Ishikawa (cell line): ENCODE measurements at regions not wholly inside any gene's neighbourhood (a gene's known extent, or its start where the extent isn't known, plus 50 kb on each side); places are given as distances from the start of the nearest gene placed in this dataset.

Source experiments
- CEBPB ChIP-seq: IDR thresholded peaks from 2 replicates; pipeline ENCODE4 v1.6.1; 2012
- CREB1 ChIP-seq: IDR thresholded peaks from 2 replicates; pipeline ENCODE4 v1.6.1; 2012; ENCODE audit warnings: low read depth
- EGR1 ChIP-seq: IDR thresholded peaks from 2 replicates; pipeline ENCODE4 v1.6.1; 2012
- EP300 ChIP-seq: IDR thresholded peaks from 2 replicates; pipeline ENCODE4 v1.6.1; 2012; ENCODE audit warnings: borderline replicate concordance
- FOXM1 ChIP-seq: IDR thresholded peaks from 2 replicates; pipeline ENCODE4 v1.6.1; 2012; ENCODE audit warnings: low read depth, borderline replicate concordance
- NFIC ChIP-seq: IDR thresholded peaks from 2 replicates; pipeline ENCODE4 v1.6.1; 2012
- RAD21 ChIP-seq: IDR thresholded peaks from 2 replicates; pipeline ENCODE4 v1.6.1; 2012; ENCODE audit warnings: low read depth
- TAF1 ChIP-seq: IDR thresholded peaks from 2 replicates; pipeline ENCODE4 v1.6.1; 2012; ENCODE audit warnings: low read depth, mild to moderate bottlenecking
- TCF12 ChIP-seq: IDR thresholded peaks from 2 replicates; pipeline ENCODE4 v1.6.1; 2012; ENCODE audit warnings: low read depth
- TEAD4 ChIP-seq: IDR thresholded peaks from 2 replicates; pipeline ENCODE4 v1.6.1; 2012
- YY1 ChIP-seq: IDR thresholded peaks from 2 replicates; pipeline ENCODE4 v1.6.1; 2012; ENCODE audit warnings: low read depth
- ZBTB7A ChIP-seq: IDR thresholded peaks from 2 replicates; pipeline ENCODE4 v1.6.1; 2012; ENCODE audit warnings: low read depth
- TF ChIP-seq, protein P1 (sequence below): IDR thresholded peaks from 2 replicates; pipeline ENCODE4 v1.6.1; 2012
- TF ChIP-seq, protein P2 (sequence below): IDR thresholded peaks from 2 replicates; pipeline ENCODE4 v1.6.1; 2012; ENCODE audit warnings: low read depth, mild to moderate bottlenecking
- TF ChIP-seq, protein P3 (sequence below): IDR thresholded peaks from 2 replicates; pipeline ENCODE4 v1.6.1; 2012

DNA sequence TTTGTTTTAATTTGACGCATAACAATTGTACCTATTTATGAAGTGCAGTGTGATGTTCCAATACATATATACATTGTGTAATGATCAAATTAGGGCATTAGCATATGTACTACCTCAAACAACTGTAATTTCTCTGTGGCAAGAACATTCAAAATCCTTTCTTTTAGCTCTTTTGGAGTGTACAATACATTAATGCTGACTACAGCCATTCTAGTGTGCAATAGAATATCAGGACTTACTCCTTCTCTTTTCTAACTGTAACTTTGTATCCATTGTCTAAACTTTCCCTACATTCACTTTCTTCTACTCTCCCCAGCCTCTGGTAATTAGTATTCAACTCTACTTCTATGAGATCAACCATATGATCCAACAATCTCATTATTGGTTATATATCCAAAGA is 1177.4 kb downstream of the KCNT2 start:
- TF ChIP-seq, protein P1, sequence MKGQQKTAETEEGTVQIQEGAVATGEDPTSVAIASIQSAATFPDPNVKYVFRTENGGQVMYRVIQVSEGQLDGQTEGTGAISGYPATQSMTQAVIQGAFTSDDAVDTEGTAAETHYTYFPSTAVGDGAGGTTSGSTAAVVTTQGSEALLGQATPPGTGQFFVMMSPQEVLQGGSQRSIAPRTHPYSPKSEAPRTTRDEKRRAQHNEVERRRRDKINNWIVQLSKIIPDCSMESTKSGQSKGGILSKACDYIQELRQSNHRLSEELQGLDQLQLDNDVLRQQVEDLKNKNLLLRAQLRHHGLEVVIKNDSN = no peak
- TF ChIP-seq YY1 (no peak), CEBPB (no peak), ZBTB7A (no peak), EGR1 (no peak), TEAD4 (no peak), RAD21 (no peak), TCF12 (no peak), EP300 (no peak), CREB1 (no peak)
- TF ChIP-seq, protein P2, sequence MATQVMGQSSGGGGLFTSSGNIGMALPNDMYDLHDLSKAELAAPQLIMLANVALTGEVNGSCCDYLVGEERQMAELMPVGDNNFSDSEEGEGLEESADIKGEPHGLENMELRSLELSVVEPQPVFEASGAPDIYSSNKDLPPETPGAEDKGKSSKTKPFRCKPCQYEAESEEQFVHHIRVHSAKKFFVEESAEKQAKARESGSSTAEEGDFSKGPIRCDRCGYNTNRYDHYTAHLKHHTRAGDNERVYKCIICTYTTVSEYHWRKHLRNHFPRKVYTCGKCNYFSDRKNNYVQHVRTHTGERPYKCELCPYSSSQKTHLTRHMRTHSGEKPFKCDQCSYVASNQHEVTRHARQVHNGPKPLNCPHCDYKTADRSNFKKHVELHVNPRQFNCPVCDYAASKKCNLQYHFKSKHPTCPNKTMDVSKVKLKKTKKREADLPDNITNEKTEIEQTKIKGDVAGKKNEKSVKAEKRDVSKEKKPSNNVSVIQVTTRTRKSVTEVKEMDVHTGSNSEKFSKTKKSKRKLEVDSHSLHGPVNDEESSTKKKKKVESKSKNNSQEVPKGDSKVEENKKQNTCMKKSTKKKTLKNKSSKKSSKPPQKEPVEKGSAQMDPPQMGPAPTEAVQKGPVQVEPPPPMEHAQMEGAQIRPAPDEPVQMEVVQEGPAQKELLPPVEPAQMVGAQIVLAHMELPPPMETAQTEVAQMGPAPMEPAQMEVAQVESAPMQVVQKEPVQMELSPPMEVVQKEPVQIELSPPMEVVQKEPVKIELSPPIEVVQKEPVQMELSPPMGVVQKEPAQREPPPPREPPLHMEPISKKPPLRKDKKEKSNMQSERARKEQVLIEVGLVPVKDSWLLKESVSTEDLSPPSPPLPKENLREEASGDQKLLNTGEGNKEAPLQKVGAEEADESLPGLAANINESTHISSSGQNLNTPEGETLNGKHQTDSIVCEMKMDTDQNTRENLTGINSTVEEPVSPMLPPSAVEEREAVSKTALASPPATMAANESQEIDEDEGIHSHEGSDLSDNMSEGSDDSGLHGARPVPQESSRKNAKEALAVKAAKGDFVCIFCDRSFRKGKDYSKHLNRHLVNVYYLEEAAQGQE = no peak

DNA sequence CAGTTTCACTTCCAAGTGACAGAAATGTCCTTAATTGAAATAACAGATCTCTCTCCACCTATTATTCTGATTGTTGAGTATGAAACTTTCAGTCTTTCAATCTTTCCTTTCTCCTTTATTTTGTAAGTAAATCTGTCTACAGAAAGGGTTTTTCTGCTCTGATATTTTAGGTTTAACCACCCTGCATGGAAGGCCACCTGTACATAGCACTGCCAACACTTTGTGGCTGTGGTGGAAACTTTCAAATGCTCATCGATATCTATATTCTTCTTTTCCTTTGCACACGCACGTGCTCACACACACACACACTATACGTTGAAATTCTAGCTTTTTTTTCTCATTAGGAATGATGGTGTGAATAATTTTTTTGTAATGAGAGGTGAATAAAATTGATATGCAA is 1179.3 kb downstream of the KCNT2 start:
- TF ChIP-seq EP300 (no peak), CEBPB (no peak), YY1 (no peak), NFIC (no peak), FOXM1 (no peak), RAD21 (no peak), EGR1 (no peak), CREB1 (no peak), TEAD4 (no peak), TAF1 (no peak), ZBTB7A (no peak), TCF12 (no peak)
- TF ChIP-seq, protein P1 = no peak
- TF ChIP-seq, protein P2 = no peak
- TF ChIP-seq, protein P3, sequence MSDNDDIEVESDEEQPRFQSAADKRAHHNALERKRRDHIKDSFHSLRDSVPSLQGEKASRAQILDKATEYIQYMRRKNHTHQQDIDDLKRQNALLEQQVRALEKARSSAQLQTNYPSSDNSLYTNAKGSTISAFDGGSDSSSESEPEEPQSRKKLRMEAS = no peak

DNA sequence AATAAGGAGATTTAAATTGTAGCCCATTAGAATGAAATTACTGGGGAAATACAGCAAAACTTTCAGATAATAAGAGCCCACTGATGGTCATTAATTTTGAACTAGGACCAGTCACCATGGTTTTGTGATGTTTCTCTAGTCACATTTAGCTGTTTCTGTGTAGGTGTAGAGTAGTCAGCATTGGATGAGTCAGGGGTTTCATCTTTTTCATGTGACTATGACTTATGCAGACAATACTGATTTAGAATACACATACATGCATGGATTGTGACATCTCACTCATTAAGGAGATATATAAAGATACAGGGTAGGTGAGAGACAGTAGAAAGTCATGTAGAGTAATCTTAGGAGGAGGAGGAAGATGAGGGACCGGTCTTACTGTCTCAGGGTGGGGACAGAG is 1192.7 kb downstream of the KCNT2 start:
- TF ChIP-seq CREB1 (no peak), EGR1 (no peak), EP300 (no peak), YY1 (no peak), TCF12 (no peak), TAF1 (no peak), CEBPB (no peak)
- TF ChIP-seq, protein P2 = no peak
- TF ChIP-seq, protein P1 = no peak

DNA sequence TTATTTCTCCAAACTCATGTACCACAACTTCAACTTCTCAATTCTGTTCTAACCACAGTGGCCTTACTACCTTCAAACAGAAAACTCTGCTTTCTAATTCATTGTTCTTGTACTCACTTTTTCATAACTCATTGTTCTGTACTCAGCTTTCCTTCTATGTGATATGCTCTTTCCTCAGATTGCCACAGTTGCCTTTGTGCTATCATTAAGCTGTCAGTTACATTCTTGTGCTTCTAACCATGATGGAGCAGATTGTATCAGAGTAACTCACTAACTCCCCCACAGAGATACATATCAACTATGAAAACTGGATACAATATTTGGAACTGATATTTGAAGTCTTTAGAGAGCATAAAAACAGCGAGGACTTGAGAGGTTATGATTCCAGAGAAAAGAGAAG is 1213.7 kb downstream of the KCNT2 start:
- TF ChIP-seq FOXM1 (no peak), TAF1 (no peak)
- TF ChIP-seq, protein P1 = no peak
